GM12878 (cell line): ENCODE measurements at regions not wholly inside any gene's neighbourhood (a gene's known extent, or its start where the extent isn't known, plus 50 kb on each side); places are given as distances from the start of the nearest gene placed in this dataset.

Source experiments
- ATAC-seq: fragments of 200-7000 bp; cut with Tn5 transposase; 3 replicates; pipeline ENCODE4 v1.9.1; 2020; ENCODE audit warnings: mild to moderate bottlenecking, moderate library complexity
- BruUV-seq: library from RNA; stranded (reverse); fragments of 400-500 nt; replicated peaks from 2 replicates; lab custom pipeline; 2021; lab: Mats Ljungman, UMichigan
- CTCF ChIA-PET: fragments of 300-600 bp; sonication (Branson Sonifier 250); formaldehyde crosslinking; extraction: SDS; loops from one replicate; lab custom pipeline; 2021; ENCODE audit warnings: inconsistent platforms; lab: Yijun Ruan, JAX
- POLR2A ChIA-PET: fragments of 350-600 bp; formaldehyde crosslinking; extraction: SDS; loops from one replicate; lab custom pipeline; 2021; ENCODE audit warnings: inconsistent platforms; lab: Charles Lee
- RAD21 ChIA-PET: fragments of 300-600 bp; sonication (Branson Sonifier 250); formaldehyde crosslinking; loops from one replicate; lab custom pipeline; 2023; ENCODE audit warnings: antibody characterized with exemption; ENCODE audit not compliant: unreplicated experiment; lab: Charles Lee
- SMC1A ChIA-PET: fragments of 300-600 bp; sonication (Branson Sonifier 250); formaldehyde crosslinking; loops from one replicate; lab custom pipeline; 2023; ENCODE audit not compliant: unreplicated experiment, uncharacterized antibody; lab: Charles Lee
- DNase-seq: peaks from one replicate; pipeline ENCODE4 v3.0.0-alpha.2; 2011; ENCODE audit warnings: low read depth, low spot score
- FAIRE-seq: peaks from 3 replicates; lab custom pipeline; 2011; peaks lifted over from hg19 to GRCh38; lab: Jason Lieb, UNC
- H2AFZ ChIP-seq: 2 replicates; pipeline ENCODE4 v1.6.0; 2011; ENCODE audit warnings: low read depth, low read length, control low read depth; ENCODE audit not compliant: control insufficient read depth
- H3K27ac ChIP-seq: 2 replicates; pipeline ENCODE4 v1.5.1; 2011; ENCODE audit warnings: control low read depth; ENCODE audit not compliant: control insufficient read depth, insufficient read depth
- H3K27me3 ChIP-seq, 2 experiments: replicated peaks in 1 of 2; 2 replicates each; pipeline versions ENCODE4 v1.6.0 to v1.6.1; 2011; ENCODE audit warnings: low read length in 1 of 2; ENCODE audit not compliant: control insufficient read depth in 2 of 2, insufficient read depth in 2 of 2
- H3K36me3 ChIP-seq, 2 experiments: 2 replicates each; pipeline ENCODE4 v1.5.1; 2011; ENCODE audit warnings: low read length in 1 of 2; ENCODE audit not compliant: control insufficient read depth in 2 of 2, insufficient read depth in 2 of 2
- H3K4me1 ChIP-seq: 2 replicates; pipeline ENCODE4 v1.6.1; 2011; ENCODE audit warnings: mild to moderate bottlenecking, low read length, moderate library complexity, mixed read lengths; ENCODE audit not compliant: control insufficient read depth, insufficient read depth
- H3K4me2 ChIP-seq: 2 replicates; pipeline ENCODE4 v1.6.0; 2011; ENCODE audit warnings: control low read depth; ENCODE audit not compliant: control insufficient read depth, insufficient read depth
- H3K4me3 ChIP-seq: fragments of 200-600 bp; sonication (generic); 2 replicates; pipeline ENCODE4 v1.5.1; 2016
- H3K79me2 ChIP-seq: 2 replicates; pipeline ENCODE4 v1.6.0; 2011; ENCODE audit warnings: low read length; ENCODE audit not compliant: control insufficient read depth, insufficient read depth
- H3K9ac ChIP-seq: 2 replicates; pipeline ENCODE4 v1.8.0; 2011; ENCODE audit warnings: low read length, control low read depth, mixed read lengths; ENCODE audit not compliant: control insufficient read depth, insufficient read depth
- H3K9me3 ChIP-seq: replicated peaks from 3 replicates; pipeline ENCODE4 v1.5.1; 2011; ENCODE audit warnings: mild to moderate bottlenecking, low read length; ENCODE audit not compliant: control insufficient read depth, insufficient read depth
- H4K20me1 ChIP-seq: 2 replicates; pipeline ENCODE4 v1.6.0; 2011; ENCODE audit not compliant: control insufficient read depth, insufficient read depth
- DPF2 ChIP-seq: fragments of 450-650 bp; IDR thresholded peaks from 2 replicates; pipeline ENCODE4 v1.6.1; 2017; ENCODE audit warnings: mild to moderate bottlenecking
- ESRRA ChIP-seq: IDR thresholded peaks from 2 replicates; pipeline ENCODE4 v1.6.1; 2012; ENCODE audit warnings: mild to moderate bottlenecking, low read length, improper control_type of control experiment
- EZH2 ChIP-seq: IDR thresholded peaks from 2 replicates; pipeline ENCODE4 v1.6.1; 2012; ENCODE audit warnings: low read depth, mild to moderate bottlenecking, control low read depth, inconsistent platforms, low read length, borderline replicate concordance; ENCODE audit not compliant: control insufficient read depth
- NFIC ChIP-seq: IDR thresholded peaks from 2 replicates; pipeline ENCODE4 v1.6.1; 2012; ENCODE audit warnings: low read depth, mild to moderate bottlenecking, inconsistent platforms, low read length, moderate library complexity
- RUNX3 ChIP-seq: IDR thresholded peaks from 2 replicates; pipeline ENCODE4 v1.6.1; 2012; ENCODE audit warnings: low read length, inconsistent platforms
- SPI1 ChIP-seq: IDR thresholded peaks from 2 replicates; pipeline ENCODE4 v1.6.1; 2011; ENCODE audit warnings: low read depth, mild to moderate bottlenecking, low read length, moderate library complexity, borderline replicate concordance; ENCODE audit not compliant: insufficient read depth
- YBX1 ChIP-seq: fragments of 450-650 bp; IDR thresholded peaks from 2 replicates; pipeline ENCODE4 v1.6.1; 2016; ENCODE audit warnings: antibody characterized with exemption
- WGBS: methylation state at CpG from one replicate; pipeline ENCODE4 v1.1.6; 2016; ENCODE audit warnings: low lambda C conversion rate; ENCODE audit not compliant: insufficient replicate concordance, insufficient coverage; ENCODE audit errors: missing lambda C conversion rate; 5-methylcytosine and 5-hydroxymethylcytosine counted together
- in situ Hi-C: fragments of 300-500 bp; cut with MboI; formaldehyde crosslinking; loops from 9 replicates; pipeline ENCODE4 v1.14.3; 2018; ENCODE audit warnings: mixed read lengths
- intact Hi-C: fragments of 100-400 bp; cut with micrococcal nuclease; formaldehyde crosslinking; loops from one replicate; pipeline ENCODE4 v1.14.2; 2022; ENCODE audit not compliant: unreplicated experiment
- TF ChIP-seq, protein P1 (sequence below): fragments of 450-650 bp; IDR thresholded peaks from 2 replicates; pipeline ENCODE4 v1.6.1; 2017; ENCODE audit warnings: low read depth, mild to moderate bottlenecking, moderate library complexity

DNA sequence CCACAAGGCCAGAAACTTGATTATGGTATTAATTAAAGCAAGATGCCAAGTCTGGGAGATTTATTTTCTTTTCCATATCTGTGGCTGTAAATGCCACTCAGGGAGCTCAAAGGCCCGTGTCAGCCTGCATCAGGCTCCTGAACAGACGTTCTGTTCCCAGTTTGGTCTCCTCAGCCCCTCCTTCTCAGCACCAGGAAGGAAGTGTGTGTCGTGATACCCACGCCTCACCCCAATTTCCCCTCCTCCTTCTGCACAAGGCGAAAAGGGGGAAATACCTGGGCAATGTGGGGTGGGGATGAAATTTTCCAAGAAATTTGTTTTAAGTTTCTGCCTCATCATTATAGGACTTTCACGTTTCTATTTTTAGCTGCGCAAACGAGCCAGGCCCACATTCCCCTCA, 112.0 kb downstream of the SYF2 start (continued):
- TF ChIP-seq, protein P1, sequence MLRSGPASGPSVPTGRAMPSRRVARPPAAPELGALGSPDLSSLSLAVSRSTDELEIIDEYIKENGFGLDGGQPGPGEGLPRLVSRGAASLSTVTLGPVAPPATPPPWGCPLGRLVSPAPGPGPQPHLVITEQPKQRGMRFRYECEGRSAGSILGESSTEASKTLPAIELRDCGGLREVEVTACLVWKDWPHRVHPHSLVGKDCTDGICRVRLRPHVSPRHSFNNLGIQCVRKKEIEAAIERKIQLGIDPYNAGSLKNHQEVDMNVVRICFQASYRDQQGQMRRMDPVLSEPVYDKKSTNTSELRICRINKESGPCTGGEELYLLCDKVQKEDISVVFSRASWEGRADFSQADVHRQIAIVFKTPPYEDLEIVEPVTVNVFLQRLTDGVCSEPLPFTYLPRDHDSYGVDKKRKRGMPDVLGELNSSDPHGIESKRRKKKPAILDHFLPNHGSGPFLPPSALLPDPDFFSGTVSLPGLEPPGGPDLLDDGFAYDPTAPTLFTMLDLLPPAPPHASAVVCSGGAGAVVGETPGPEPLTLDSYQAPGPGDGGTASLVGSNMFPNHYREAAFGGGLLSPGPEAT: no peak
- TF ChIP-seq EZH2: no peak
- no peak for TF ChIP-seq SPI1
- no peak for TF ChIP-seq DPF2
- TF ChIP-seq ESRRA: no peak

DNA sequence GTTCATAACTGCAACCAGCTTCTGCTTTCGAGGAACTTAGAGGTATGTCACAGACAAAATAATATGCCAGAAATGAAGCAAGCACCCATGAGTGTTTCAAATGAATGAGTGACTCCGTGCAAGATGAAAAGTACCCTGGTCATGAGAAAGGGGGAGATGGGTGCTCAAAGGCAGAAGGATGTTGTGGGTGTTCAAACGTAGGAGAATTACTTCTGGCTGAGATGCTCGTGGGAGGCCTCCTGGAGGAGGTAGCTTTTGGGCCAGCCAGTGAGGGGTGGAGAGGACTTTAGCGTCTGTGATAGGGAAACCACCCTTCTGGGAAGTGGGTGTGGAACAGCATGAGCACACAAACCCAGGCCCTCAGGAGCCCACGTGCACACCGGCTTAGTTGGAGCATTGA, 113.8 kb downstream of the SYF2 start:
- H4K20me1 ChIP-seq: no peaks in the 10 kb centered on the region
- TF ChIP-seq RUNX3 (0 out of 2 replicates have a peak, but pooled peaks have one; percentile 21), NFIC (peak; percentile 53; the same call in 1 of the 2 replicates), YBX1 (no peak)
- ATAC-seq: no peak; the same call in 2 of the 3 replicates
- in situ Hi-C loops (no loop called here), intact Hi-C loops (loop anchor here (10.0 kb wide), 1 partner anchor 86 kb away; no protein-coding TSS in a partner anchor)
- no peaks in the 10 kb centered on the region for H3K36me3 ChIP-seq
- no peak for FAIRE-seq
- 0 out of 2 replicates have a peak, but pooled peaks cover 4% of the 10 kb centered on the region for H3K4me1 ChIP-seq
- POLR2A ChIA-PET: no interaction called here
- CTCF ChIA-PET: interaction anchor here (0.9 to 2.1 kb wide), 3 partner anchors 29 to 87 kb away, joined by 3 to 7 read pairs (median 4); no protein-coding TSS in a partner anchor
- H3K79me2 ChIP-seq: no peaks in the 10 kb centered on the region
- H3K4me3 ChIP-seq: no peak overlapping the region
- no peak for DNase-seq
- WGBS: 4% methylated on average over 7 of the region's 7 CpGs
- no TSS peak for BruUV-seq
- no peak overlapping the region for H3K4me2 ChIP-seq
- RAD21 ChIA-PET: interaction anchor here (1.3 kb wide), 1 partner anchor 18 kb away, joined by 3 read pairs; no protein-coding TSS in a partner anchor
- no peaks in the 10 kb centered on the region; the same call in 2 of the 3 replicates for H3K9me3 ChIP-seq
- no peaks in the 10 kb centered on the region for H3K27me3 ChIP-seq
- H3K9ac ChIP-seq: no peak overlapping the region
- SMC1A ChIA-PET: interaction anchor here (0.8 to 1.7 kb wide), 2 partner anchors 24 to 30 kb away, joined by 4 read pairs; no protein-coding TSS in a partner anchor
- no peak overlapping the region for H2AFZ ChIP-seq
- no peak overlapping the region for H3K27ac ChIP-seq
